ENCODE measurements at regions not wholly inside any gene's neighbourhood (a gene's known extent, or its start where the extent isn't known, plus 50 kb on each side); places are given as distances from the start of the nearest gene placed in this dataset.
A peak's percentile ranks its signal among the peaks of the same experiment; 100 is the strongest.

DNA sequence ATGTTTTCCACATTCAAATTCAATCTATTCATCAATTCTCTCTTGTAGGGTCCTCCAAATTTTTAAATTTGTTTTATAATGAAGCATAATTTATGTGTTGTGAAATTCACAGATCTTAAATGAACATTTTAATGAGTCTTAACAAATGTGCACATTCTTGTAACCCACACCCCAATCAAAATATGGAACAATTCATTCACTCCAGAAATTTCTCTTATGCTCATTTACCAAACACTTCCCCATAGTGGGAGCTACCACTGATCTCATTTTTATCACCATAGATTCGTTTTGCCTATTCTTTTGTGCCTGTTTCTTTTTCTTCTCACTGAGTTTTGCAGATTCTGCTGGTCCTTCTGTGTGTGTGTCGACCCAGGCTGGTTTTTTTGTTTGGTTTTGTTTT is 664.1 kb downstream of the EFNB2 start:
- TF ChIP-seq, protein P1, sequence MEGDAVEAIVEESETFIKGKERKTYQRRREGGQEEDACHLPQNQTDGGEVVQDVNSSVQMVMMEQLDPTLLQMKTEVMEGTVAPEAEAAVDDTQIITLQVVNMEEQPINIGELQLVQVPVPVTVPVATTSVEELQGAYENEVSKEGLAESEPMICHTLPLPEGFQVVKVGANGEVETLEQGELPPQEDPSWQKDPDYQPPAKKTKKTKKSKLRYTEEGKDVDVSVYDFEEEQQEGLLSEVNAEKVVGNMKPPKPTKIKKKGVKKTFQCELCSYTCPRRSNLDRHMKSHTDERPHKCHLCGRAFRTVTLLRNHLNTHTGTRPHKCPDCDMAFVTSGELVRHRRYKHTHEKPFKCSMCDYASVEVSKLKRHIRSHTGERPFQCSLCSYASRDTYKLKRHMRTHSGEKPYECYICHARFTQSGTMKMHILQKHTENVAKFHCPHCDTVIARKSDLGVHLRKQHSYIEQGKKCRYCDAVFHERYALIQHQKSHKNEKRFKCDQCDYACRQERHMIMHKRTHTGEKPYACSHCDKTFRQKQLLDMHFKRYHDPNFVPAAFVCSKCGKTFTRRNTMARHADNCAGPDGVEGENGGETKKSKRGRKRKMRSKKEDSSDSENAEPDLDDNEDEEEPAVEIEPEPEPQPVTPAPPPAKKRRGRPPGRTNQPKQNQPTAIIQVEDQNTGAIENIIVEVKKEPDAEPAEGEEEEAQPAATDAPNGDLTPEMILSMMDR (IDR thresholded peaks at IDR 0.05) = no peak
- no peak for TF ChIP-seq POLR2A (IDR thresholded peaks at IDR 0.05)
- no peak overlapping the region for H3K4me3 ChIP-seq (ENCODE audit: low read depth, poor library complexity, severe bottlenecking)
- no peak for DNase-seq (ENCODE audit: low spot score in 2 of 2)
- intact Hi-C loops (cut with DNase I; ENCODE audit: low total_unique reads) = no loop called here
- 85 to 92% methylated on average over 2 of the region's 2 CpGs for WGBS, 2 donors

DNA sequence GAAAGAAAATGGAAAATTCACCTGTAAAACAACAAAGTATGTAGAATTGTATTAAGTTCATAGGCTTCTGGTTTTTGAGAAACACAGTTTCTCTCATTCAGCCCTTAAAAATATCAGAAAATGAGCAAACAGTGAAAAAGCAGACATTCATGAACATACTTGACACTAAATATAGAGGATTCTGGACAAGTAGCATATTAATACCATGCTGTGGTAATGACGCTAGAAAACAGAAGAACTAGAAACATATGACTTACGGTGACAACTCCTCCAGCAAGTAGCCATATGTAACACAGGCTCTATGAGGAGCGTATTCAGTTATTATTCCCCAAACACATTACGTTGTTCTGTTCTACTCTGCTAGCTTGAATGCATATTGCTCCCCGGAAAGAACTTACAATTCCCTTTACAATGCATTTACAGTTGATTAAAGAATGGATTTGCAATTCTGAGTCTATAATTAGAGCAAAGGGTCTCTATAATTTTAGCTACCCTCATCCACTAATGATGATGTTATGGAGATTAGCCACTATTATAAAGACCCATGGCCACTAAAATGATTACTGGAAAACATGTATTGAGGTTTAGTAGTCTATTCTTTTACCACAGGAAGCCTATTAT is 672.1 kb downstream of the EFNB2 start:
- TF ChIP-seq, protein P1 (IDR thresholded peaks at IDR 0.05) = no peak
- TF ChIP-seq POLR2A (IDR thresholded peaks at IDR 0.05) = no peak
- WGBS, 2 donors = 78 to 79% methylated on average over 5 of the region's 5 CpGs
- H3K4me3 ChIP-seq (ENCODE audit: low read depth, poor library complexity, severe bottlenecking) = no peak overlapping the region
- intact Hi-C loops (cut with DNase I; ENCODE audit: low total_unique reads) = no loop called here
- no peak for DNase-seq (ENCODE audit: low spot score in 2 of 2)

DNA sequence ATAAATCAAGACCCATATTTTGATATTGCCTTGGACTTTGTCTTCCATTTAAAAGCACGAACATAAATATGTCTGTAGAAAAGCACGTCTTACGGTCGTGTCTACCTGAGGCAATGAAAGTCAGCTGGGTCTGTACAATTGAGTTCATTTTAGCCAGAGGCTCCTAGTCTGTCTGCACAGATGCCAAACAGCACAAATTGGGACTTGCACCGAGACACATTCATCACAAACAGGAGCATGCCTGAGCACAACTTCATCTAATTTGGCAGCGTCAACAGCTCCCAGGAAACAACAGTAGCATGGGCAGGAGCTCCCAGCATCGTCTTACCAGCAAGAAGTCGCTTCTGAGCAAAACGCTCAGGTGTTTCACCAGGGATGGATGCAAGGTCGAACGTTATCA is 687.0 kb downstream of the EFNB2 start:
- no peak overlapping the region for H3K4me3 ChIP-seq (ENCODE audit: low read depth, poor library complexity, severe bottlenecking)
- DNase-seq (ENCODE audit: low spot score in 2 of 2) = peak in 1 of 2 donors; percentile 55
- 45 to 48% methylated on average over 11 of the region's 11 CpGs for WGBS, 2 donors
- intact Hi-C loops (cut with DNase I; ENCODE audit: low total_unique reads) = no loop called here
- no peak for TF ChIP-seq POLR2A (IDR thresholded peaks at IDR 0.05)
- TF ChIP-seq, protein P1 (IDR thresholded peaks at IDR 0.05) = no peak

DNA sequence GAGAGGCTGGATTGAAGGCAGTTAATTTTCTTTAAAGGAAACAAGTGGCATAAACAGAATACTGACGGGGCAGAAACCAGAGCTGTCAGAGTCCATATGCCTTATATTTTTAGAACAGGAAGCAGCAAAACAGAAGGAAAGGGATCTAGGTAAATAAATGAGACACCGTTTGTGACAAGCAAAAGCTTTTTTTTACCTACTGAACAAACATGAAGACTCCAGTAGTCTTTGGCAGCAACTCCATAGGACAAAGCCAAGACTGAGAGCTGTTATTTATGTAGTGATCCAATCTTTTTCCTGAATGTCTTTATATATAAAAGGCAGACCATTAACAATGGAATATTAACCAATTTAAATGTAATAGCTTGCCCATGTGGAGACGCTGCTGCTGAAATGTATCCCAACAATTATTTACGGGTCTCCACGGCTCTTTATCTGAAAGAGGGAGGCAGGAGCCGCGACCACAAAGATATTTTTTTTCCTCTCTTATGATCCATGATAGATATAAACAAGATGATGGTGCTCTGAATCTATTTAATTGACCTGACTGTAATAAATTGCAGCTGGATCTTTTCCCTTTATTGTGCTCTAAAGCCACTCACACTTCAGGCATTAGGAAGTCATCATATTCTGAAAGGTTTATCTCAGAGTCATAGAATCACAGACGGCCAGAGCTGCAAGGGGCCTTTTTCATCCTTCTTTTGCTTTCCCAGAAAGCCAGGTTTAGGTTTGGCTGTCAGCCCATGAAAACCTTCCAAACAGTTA is 687.8 kb downstream of the EFNB2 start:
- DNase-seq (ENCODE audit: low spot score in 2 of 2) = no peak
- intact Hi-C loops (cut with DNase I; ENCODE audit: low total_unique reads) = no loop called here
- no peak overlapping the region for H3K4me3 ChIP-seq (ENCODE audit: low read depth, poor library complexity, severe bottlenecking)
- no peak for TF ChIP-seq POLR2A (IDR thresholded peaks at IDR 0.05)
- TF ChIP-seq, protein P1 (IDR thresholded peaks at IDR 0.05) = no peak
- WGBS, 2 donors = 22 to 28% methylated on average over 8 of the region's 8 CpGs

DNA sequence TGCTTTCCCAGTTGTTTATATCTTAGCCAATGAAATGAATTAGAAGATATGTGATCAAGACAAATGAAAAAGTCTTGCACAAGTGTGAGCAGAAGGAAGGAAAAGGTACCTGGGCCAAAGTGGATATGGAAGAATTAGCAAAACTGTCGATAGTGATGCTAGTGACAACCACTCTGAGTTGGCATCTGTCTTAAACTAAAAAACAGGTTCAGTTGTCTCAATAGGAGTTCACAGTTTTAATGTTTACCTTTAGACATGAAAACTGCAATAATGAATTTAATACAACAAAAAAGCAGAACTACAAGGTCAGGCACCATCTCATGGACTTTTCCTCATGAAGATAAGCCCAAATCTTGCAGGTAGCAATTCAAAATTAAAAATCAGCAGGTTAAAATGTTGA is 688.5 kb downstream of the EFNB2 start:
- 59 to 73% methylated on average over 1 of the region's 1 CpG for WGBS, 2 donors
- intact Hi-C loops (cut with DNase I; ENCODE audit: low total_unique reads) = no loop called here
- H3K4me3 ChIP-seq (ENCODE audit: low read depth, poor library complexity, severe bottlenecking) = no peak overlapping the region
- DNase-seq (ENCODE audit: low spot score in 2 of 2) = no peak
- TF ChIP-seq POLR2A (IDR thresholded peaks at IDR 0.05) = no peak
- TF ChIP-seq, protein P1 (IDR thresholded peaks at IDR 0.05) = no peak

Measured in lower leg skin (tissue), 4 donors.